Cardiac fibroblast (primary cell): ENCODE measurements at regions not wholly inside any gene's neighbourhood (a gene's known extent, or its start where the extent isn't known, plus 50 kb on each side); places are given as distances from the start of the nearest gene placed in this dataset.

Source experiments
- DNase-seq, 2 donors: peaks; one replicate each; pipeline versions ENCODE4 v3.0.0 to v3.0.0-alpha.2; 2010; ENCODE audit warnings: low read depth in 2 of 2
- H3K4me3 ChIP-seq, 2 donors: replicated peaks in 1 of 2; 1 replicate in 1 of 2; 2 replicates in 1 of 2; pipeline ENCODE4 v1.5.1; 2011; ENCODE audit warnings: low read depth in 2 of 2, low read length in 2 of 2, mild to moderate bottlenecking in 2 of 2, moderate library complexity in 1 of 2
- CTCF ChIP-seq: IDR thresholded peaks from one replicate; pipeline ENCODE4 v1.5.1; 2011; ENCODE audit warnings: low read depth, mild to moderate bottlenecking, low read length, inconsistent platforms

GRCh38 chr6:108734271-108734922 lies 113.8 kb upstream of the ARMC2 start:
- H3K4me3 ChIP-seq: no peak overlapping the region
- TF ChIP-seq CTCF: no peak
- DNase-seq: no peak

GRCh38 chr6:108735310-108736001 lies 112.8 kb upstream of the ARMC2 start:
- DNase-seq: no peak
- no peak for TF ChIP-seq CTCF

GRCh38 chr6:108736002-108736361 lies 112.2 kb upstream of the ARMC2 start:
- no peak for TF ChIP-seq CTCF
- no peak overlapping the region for H3K4me3 ChIP-seq
- no peak for DNase-seq

More at GRCh38 chr6:108735310-108736001, 112.8 kb upstream of the ARMC2 start:
- no peak overlapping the region for H3K4me3 ChIP-seq

GRCh38 chr6:108736832-108737231 lies 111.4 kb upstream of the ARMC2 start:
- no peak for TF ChIP-seq CTCF
- no peak overlapping the region for H3K4me3 ChIP-seq
- peak; percentile 86 to 90 for DNase-seq

- no peak for TF ChIP-seq CTCF
- no peak overlapping the region for H3K4me3 ChIP-seq
- DNase-seq: peak; percentile 89 to 99
Measured at GRCh38 chr6:108737594-108738546, 110.4 kb upstream of the ARMC2 start.

- no peak for TF ChIP-seq CTCF
- H3K4me3 ChIP-seq: no peak overlapping the region
Measured at GRCh38 chr6:108738684-108739416, 109.4 kb upstream of the ARMC2 start.

More at GRCh38 chr6:108738684-108739416, 109.4 kb upstream of the ARMC2 start:
- DNase-seq: no peak
